Sigmoid colon (tissue), 6 donors: ENCODE measurements at regions not wholly inside any gene's neighbourhood (a gene's known extent, or its start where the extent isn't known, plus 50 kb on each side); places are given as distances from the start of the nearest gene placed in this dataset.

ENCODE experiments used
- DNase-seq: peaks from one replicate; pipeline ENCODE4 v3.0.0-alpha.2; 2019
- H3K27ac ChIP-seq, 4 donors: fragments of 200-600 bp; sonication (generic); one replicate each; pipeline ENCODE4 v1.5.1; 2016 to 2019; ENCODE audit warnings: mild to moderate bottlenecking in 1 of 4
- H3K27me3 ChIP-seq, 3 donors: fragments of 200-600 bp; sonication (generic); one replicate each; pipeline ENCODE4 v1.5.1; 2019; ENCODE audit warnings: mild to moderate bottlenecking in 1 of 3
- H3K36me3 ChIP-seq, 4 donors: fragments of 200-600 bp; sonication (generic); one replicate each; pipeline ENCODE4 v1.5.1; 2016 to 2019
- H3K4me1 ChIP-seq, 4 donors: fragments of 200-600 bp; sonication (generic); one replicate each; pipeline ENCODE4 v1.5.1; 2017 to 2019
- H3K4me3 ChIP-seq, 4 donors: fragments of 200-600 bp; sonication (generic); one replicate each; pipeline ENCODE4 v1.5.1; 2017 to 2019; ENCODE audit warnings: mild to moderate bottlenecking in 2 of 4, moderate library complexity in 1 of 4
- H3K9me3 ChIP-seq, 4 donors: fragments of 200-600 bp in 3 of 4; sonication (generic) in 3 of 4; one replicate each; pipeline versions ENCODE4 v1.5.1 to v1.6.1; 2013 to 2019
- CTCF ChIP-seq, 4 experiments: fragments of 450-650 bp in 3 of 4; fragments of 200-600 bp in 1 of 4; IDR thresholded peaks; one replicate each; pipeline ENCODE4 v1.5.1; 2016 to 2019; ENCODE audit warnings: antibody characterized with exemption in 4 of 4, mild to moderate bottlenecking in 3 of 4, moderate library complexity in 2 of 4
- EP300 ChIP-seq, 4 donors: sonication (generic); formaldehyde crosslinking; IDR thresholded peaks; one replicate each; pipeline ENCODE4 v1.6.1; 2017; ENCODE audit warnings: antibody characterized with exemption in 4 of 4
- POLR2A ChIP-seq, 2 donors: fragments of 450-650 bp; IDR thresholded peaks; one replicate each; pipeline ENCODE4 v1.6.1; 2016; ENCODE audit warnings: antibody characterized with exemption in 2 of 2, mild to moderate bottlenecking in 2 of 2, moderate library complexity in 2 of 2
- POLR2AphosphoS5 ChIP-seq, 4 donors: sonication (generic); formaldehyde crosslinking; IDR thresholded peaks; one replicate each; pipeline ENCODE4 v1.6.1; 2017; ENCODE audit warnings: antibody characterized with exemption in 4 of 4
- WGBS, 2 donors: extraction: QIAGEN DNeasy Blood & Tissue Kit; methylation state at CpG; one replicate each; pipeline ENCODE4 v1.1.7; 2013; 5-methylcytosine and 5-hydroxymethylcytosine counted together
- intact Hi-C: fragments of 100-400 bp; cut with DNase I; formaldehyde crosslinking; loops from one replicate; pipeline ENCODE4 v1.15.1; 2023
- donor health status: healthy with polysubstance abuse.
- donor health status: healthy.

- WGBS, 2 donors: 52 to 83% methylated on average over 2 of the region's 2 CpGs
Measured at GRCh38 chr2:108118996-108119395, 120.8 kb upstream of the SULT1C3 start.

GRCh38 chr2:108119492-108119891, 120.3 kb upstream of the SULT1C3 start:
- Histone ChIP-seq H3K27ac (no peak overlapping the region), H3K4me3 (no peak overlapping the region), H3K4me1 (no peaks in the 10 kb centered on the region), H3K36me3 (no peaks in the 10 kb centered on the region), H3K9me3 (no peaks in the 10 kb centered on the region), H3K27me3 (no peaks in the 10 kb centered on the region)
- WGBS, 2 donors: 66 to 79% methylated on average over 3 of the region's 3 CpGs
- intact Hi-C loops: no loop called here
- DNase-seq: no peak
- TF ChIP-seq POLR2AphosphoS5 (IDR thresholded peaks at IDR 0.05) (no peak), CTCF (IDR thresholded peaks at IDR 0.05) (no peak)

More at GRCh38 chr2:108118996-108119395, 120.8 kb upstream of the SULT1C3 start:
- no peak overlapping the region for H3K27ac ChIP-seq
- TF ChIP-seq CTCF (IDR thresholded peaks at IDR 0.05) (no peak), POLR2A (IDR thresholded peaks at IDR 0.05) (no peak), EP300 (IDR thresholded peaks at IDR 0.05) (no peak), POLR2AphosphoS5 (IDR thresholded peaks at IDR 0.05) (no peak)
- no peaks in the 10 kb centered on the region for H3K9me3 ChIP-seq
- no peaks in the 10 kb centered on the region for H3K36me3 ChIP-seq
- H3K4me3 ChIP-seq: no peak overlapping the region
- H3K27me3 ChIP-seq: no peaks in the 10 kb centered on the region
- no peak for DNase-seq
- intact Hi-C loops: no loop called here
- H3K4me1 ChIP-seq: no peaks in the 10 kb centered on the region

- TF ChIP-seq POLR2AphosphoS5 (IDR thresholded peaks at IDR 0.05) (no peak), EP300 (IDR thresholded peaks at IDR 0.05) (no peak), POLR2A (IDR thresholded peaks at IDR 0.05) (no peak), CTCF (IDR thresholded peaks at IDR 0.05) (no peak)
- no peak overlapping the region for H3K27ac ChIP-seq
- no peaks in the 10 kb centered on the region for H3K9me3 ChIP-seq
- intact Hi-C loops: no loop called here
- no peaks in the 10 kb centered on the region for H3K36me3 ChIP-seq
- DNase-seq: no peak
- no peaks in the 10 kb centered on the region for H3K27me3 ChIP-seq
- WGBS, 2 donors: 78 to 82% methylated on average over 4 of the region's 4 CpGs
- no peaks in the 10 kb centered on the region for H3K4me1 ChIP-seq
- no peak overlapping the region for H3K4me3 ChIP-seq
Measured at GRCh38 chr2:108124736-108125495, 114.9 kb upstream of the SULT1C3 start.

GRCh38 chr2:108125581-108125980, 114.2 kb upstream of the SULT1C3 start:
- H3K4me1 ChIP-seq: no peaks in the 10 kb centered on the region
- TF ChIP-seq CTCF (IDR thresholded peaks at IDR 0.05): no peak
- TF ChIP-seq POLR2AphosphoS5 (IDR thresholded peaks at IDR 0.05): no peak
- no peak for TF ChIP-seq POLR2A (IDR thresholded peaks at IDR 0.05)
- no peak for TF ChIP-seq EP300 (IDR thresholded peaks at IDR 0.05)
- 86 to 95% methylated on average over 1 of the region's 1 CpG for WGBS, 2 donors
- H3K36me3 ChIP-seq: no peaks in the 10 kb centered on the region
- no peak overlapping the region for H3K4me3 ChIP-seq
- no peak overlapping the region for H3K27ac ChIP-seq
- DNase-seq: no peak
- H3K27me3 ChIP-seq: no peaks in the 10 kb centered on the region
- H3K9me3 ChIP-seq: no peaks in the 10 kb centered on the region
- intact Hi-C loops: no loop called here

GRCh38 chr2:108128249-108128648, 111.5 kb upstream of the SULT1C3 start:
- H3K27ac ChIP-seq: no peak overlapping the region
- DNase-seq: no peak
- H3K27me3 ChIP-seq: no peaks in the 10 kb centered on the region
- no peaks in the 10 kb centered on the region for H3K36me3 ChIP-seq
- intact Hi-C loops: no loop called here
- no peak for TF ChIP-seq CTCF (IDR thresholded peaks at IDR 0.05)
- TF ChIP-seq EP300 (IDR thresholded peaks at IDR 0.05): no peak
- TF ChIP-seq POLR2A (IDR thresholded peaks at IDR 0.05): no peak
- TF ChIP-seq POLR2AphosphoS5 (IDR thresholded peaks at IDR 0.05): no peak
- no peaks in the 10 kb centered on the region for H3K4me1 ChIP-seq
- no peaks in the 10 kb centered on the region for H3K9me3 ChIP-seq
- 62 to 76% methylated on average over 4 of the region's 4 CpGs for WGBS, 2 donors
- H3K4me3 ChIP-seq: no peak overlapping the region
